Mammary epithelial cell (primary cell): ENCODE measurements at regions not wholly inside any gene's neighbourhood (a gene's known extent, or its start where the extent isn't known, plus 50 kb on each side); places are given as distances from the start of the nearest gene placed in this dataset.

Experiments used
- EZH2 ChIP-seq: IDR thresholded peaks from 2 replicates; pipeline ENCODE4 v1.6.1; 2012; ENCODE audit warnings: low read length, inconsistent platforms, borderline replicate concordance
- TF ChIP-seq, protein P1 (sequence below), 2 donors: IDR thresholded peaks in 1 of 2; conservative IDR thresholded peaks in 1 of 2; 2 replicates each; pipeline ENCODE4 v1.5.1; 2011 to 2012; ENCODE audit warnings: inconsistent platforms in 2 of 2, low read length in 2 of 2, mild to moderate bottlenecking in 2 of 2, control low read depth in 1 of 2, low read depth in 1 of 2; ENCODE audit not compliant: insufficient read depth in 1 of 2; ENCODE audit errors: extremely low read depth in 1 of 2

- TF ChIP-seq, protein P1, sequence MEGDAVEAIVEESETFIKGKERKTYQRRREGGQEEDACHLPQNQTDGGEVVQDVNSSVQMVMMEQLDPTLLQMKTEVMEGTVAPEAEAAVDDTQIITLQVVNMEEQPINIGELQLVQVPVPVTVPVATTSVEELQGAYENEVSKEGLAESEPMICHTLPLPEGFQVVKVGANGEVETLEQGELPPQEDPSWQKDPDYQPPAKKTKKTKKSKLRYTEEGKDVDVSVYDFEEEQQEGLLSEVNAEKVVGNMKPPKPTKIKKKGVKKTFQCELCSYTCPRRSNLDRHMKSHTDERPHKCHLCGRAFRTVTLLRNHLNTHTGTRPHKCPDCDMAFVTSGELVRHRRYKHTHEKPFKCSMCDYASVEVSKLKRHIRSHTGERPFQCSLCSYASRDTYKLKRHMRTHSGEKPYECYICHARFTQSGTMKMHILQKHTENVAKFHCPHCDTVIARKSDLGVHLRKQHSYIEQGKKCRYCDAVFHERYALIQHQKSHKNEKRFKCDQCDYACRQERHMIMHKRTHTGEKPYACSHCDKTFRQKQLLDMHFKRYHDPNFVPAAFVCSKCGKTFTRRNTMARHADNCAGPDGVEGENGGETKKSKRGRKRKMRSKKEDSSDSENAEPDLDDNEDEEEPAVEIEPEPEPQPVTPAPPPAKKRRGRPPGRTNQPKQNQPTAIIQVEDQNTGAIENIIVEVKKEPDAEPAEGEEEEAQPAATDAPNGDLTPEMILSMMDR (conservative IDR thresholded peaks at IDR 0.05 in 1 of 2, IDR thresholded peaks at IDR 0.05 in 1 of 2; ENCODE audit: extremely low read depth in 1 of 2, insufficient read depth in 1 of 2, low read depth in 1 of 2, low read length in 2 of 2) = no peak
- TF ChIP-seq EZH2 = no peak
These were observed 91.7 kb upstream of the ADCY1 start for GRCh38 chr7:45482451-45482850.
